ENCODE measurements at regions not wholly inside any gene's neighbourhood (a gene's known extent, or its start where the extent isn't known, plus 50 kb on each side); places are given as distances from the start of the nearest gene placed in this dataset.

- no peak overlapping the region for H3K4me3 ChIP-seq (ENCODE audit: low read depth, low read length)
- no peak for TF ChIP-seq POLR2A (IDR thresholded peaks at IDR 0.05; ENCODE audit: extremely low read depth, insufficient read length)
- TF ChIP-seq CTCF (IDR thresholded peaks at IDR 0.05; ENCODE audit: low read depth, low read length), result no peak
- TF ChIP-seq MAX (IDR thresholded peaks at IDR 0.05; ENCODE audit: low read depth, low read length), result no peak
- no peak for TF ChIP-seq MYC (IDR thresholded peaks at IDR 0.05; ENCODE audit: low read depth, low read length)
- no peak for DNase-seq (ENCODE audit: low read depth)
Measured at GRCh38 chr21:38596264-38597042, 98.2 kb upstream of the ERG start.

GRCh38 chr21:38597421-38597820 is 99.1 kb upstream of the ERG start:
- TF ChIP-seq MAX (IDR thresholded peaks at IDR 0.05; ENCODE audit: low read depth, low read length) (no peak), MYC (IDR thresholded peaks at IDR 0.05; ENCODE audit: low read depth, low read length) (no peak)
- no peak overlapping the region for H3K4me3 ChIP-seq (ENCODE audit: low read depth, low read length)
- DNase-seq (ENCODE audit: low read depth), result no peak

- TF ChIP-seq CTCF (IDR thresholded peaks at IDR 0.05; ENCODE audit: low read depth, low read length) (no peak), MYC (IDR thresholded peaks at IDR 0.05; ENCODE audit: low read depth, low read length) (no peak), MAX (IDR thresholded peaks at IDR 0.05; ENCODE audit: low read depth, low read length) (no peak), POLR2A (IDR thresholded peaks at IDR 0.05; ENCODE audit: extremely low read depth, insufficient read length) (no peak)
- no peak overlapping the region for H3K4me3 ChIP-seq (ENCODE audit: low read depth, low read length)
- no peak for DNase-seq (ENCODE audit: low read depth)
Measured at GRCh38 chr21:38598413-38598812, 100.1 kb upstream of the ERG start.

DNA sequence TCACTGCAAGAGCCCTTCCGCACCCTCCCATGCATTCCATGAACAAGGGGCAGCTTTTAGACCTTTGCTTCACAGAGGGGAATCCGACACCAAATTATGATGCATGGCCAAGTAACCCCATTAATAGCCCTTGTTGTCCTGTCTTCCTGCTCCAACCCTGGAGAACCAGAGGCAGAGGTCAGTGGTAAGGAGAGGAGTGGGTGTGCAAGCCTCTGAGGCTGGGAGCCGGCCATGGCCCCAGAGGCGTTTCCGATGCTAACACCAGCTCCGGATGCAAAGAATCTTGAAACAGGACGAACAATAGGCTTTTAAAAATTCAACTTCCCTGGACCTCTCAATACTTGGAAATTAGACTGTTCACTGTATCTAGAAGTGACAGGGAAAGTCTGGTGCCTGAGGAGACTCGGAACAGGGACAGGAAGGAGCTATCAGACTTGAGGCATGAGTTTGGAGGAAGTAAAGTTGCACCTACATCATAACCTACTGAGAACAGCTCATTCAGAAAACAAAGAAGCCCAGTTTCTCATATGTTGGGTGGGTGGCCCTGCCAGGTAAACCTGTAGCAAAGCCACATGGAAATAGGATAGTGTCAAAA is 101.2 kb upstream of the ERG start:
- no peak overlapping the region for H3K4me3 ChIP-seq (ENCODE audit: low read depth, low read length)
- TF ChIP-seq CTCF (IDR thresholded peaks at IDR 0.05; ENCODE audit: low read depth, low read length), result no peak
- no peak for TF ChIP-seq POLR2A (IDR thresholded peaks at IDR 0.05; ENCODE audit: extremely low read depth, insufficient read length)
- TF ChIP-seq MYC (IDR thresholded peaks at IDR 0.05; ENCODE audit: low read depth, low read length), result no peak
- no peak for TF ChIP-seq MAX (IDR thresholded peaks at IDR 0.05; ENCODE audit: low read depth, low read length)
- DNase-seq (ENCODE audit: low read depth), result no peak

DNA sequence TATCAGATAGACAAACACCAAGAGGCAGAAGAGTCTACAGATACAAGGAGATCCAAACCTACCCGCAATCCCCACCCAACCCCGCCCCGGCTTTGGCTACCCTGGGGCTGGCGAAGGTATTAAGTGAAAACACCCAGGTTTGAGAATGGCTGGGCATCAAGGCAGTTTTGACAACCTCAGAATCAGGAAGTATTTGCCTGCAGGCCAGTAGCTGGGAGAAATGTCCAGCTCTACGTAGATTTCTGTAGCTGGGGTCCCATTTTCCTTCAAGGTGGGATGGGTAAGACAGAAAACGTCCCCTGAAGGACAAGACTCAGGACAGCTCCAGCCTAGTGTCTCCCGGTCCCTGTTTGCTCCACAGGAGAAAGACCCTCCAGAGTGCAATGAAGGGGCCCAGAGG is 101.8 kb upstream of the ERG start:
- TF ChIP-seq MAX (IDR thresholded peaks at IDR 0.05; ENCODE audit: low read depth, low read length) (no peak), MYC (IDR thresholded peaks at IDR 0.05; ENCODE audit: low read depth, low read length) (no peak), CTCF (IDR thresholded peaks at IDR 0.05; ENCODE audit: low read depth, low read length) (no peak), POLR2A (IDR thresholded peaks at IDR 0.05; ENCODE audit: extremely low read depth, insufficient read length) (no peak)
- H3K4me3 ChIP-seq (ENCODE audit: low read depth, low read length), result no peak overlapping the region
- no peak for DNase-seq (ENCODE audit: low read depth)

DNA sequence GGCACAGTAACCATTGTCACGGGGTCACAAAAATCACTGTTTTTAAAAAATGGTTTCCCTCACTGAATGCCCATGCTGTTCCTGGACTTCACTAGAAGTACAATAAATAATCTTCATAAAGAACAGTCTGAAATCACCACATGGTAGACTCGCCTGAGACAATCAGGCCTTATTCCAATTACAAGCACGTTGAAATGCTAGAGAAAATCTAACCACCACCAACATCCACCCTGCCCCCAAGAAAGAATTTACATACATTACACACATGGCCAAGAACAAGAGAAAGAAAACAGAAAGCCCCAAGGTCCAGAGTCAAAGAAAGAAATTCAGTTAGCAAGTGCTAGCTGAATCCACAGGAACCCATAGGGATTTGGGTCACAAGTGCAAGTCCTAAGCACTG is 107.0 kb upstream of the ERG start:
- no peak for DNase-seq (ENCODE audit: low read depth)
- TF ChIP-seq MAX (IDR thresholded peaks at IDR 0.05; ENCODE audit: low read depth, low read length) (no peak), MYC (IDR thresholded peaks at IDR 0.05; ENCODE audit: low read depth, low read length) (no peak), CTCF (IDR thresholded peaks at IDR 0.05; ENCODE audit: low read depth, low read length) (no peak)

More for the DNA sequence above, 107.0 kb upstream of the ERG start:
- no peak overlapping the region for H3K4me3 ChIP-seq (ENCODE audit: low read depth, low read length)
